ENCODE measurements at regions not wholly inside any gene's neighbourhood (a gene's known extent, or its start where the extent isn't known, plus 50 kb on each side); places are given as distances from the start of the nearest gene placed in this dataset.

DNA sequence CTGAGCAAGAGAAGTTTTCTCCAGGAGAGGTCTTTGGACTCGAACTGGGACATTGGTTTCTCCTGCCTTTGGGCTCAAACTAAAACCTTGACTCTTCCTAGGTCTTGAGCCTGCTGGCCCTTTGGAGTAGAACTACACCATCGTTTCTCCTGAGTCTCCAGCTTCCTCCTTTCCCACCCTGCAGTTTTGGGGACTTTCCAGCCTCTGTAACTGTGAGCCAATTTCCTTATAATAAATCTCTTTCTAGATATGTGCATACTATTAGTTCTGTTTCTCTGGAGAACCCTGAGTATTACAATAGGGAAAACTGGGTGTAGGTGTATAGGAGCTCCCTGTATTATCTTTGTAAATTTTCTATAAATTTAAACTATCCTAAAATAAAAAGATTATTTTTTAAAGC, 219.8 kb upstream of the AGAP1 start:
- Histone ChIP-seq H3K9me3 (replicated peaks in 1 of 11) (peaks cover 0 to 13% (median 0%) of the 10 kb centered on the region in 11 experiments; a peak in 3 of 22 replicates), H3K36me3 (no peaks in the 10 kb centered on the region), H3K4me2 (peak overlapping the region in 2 of 11 experiments; percentile 1 to 52; a peak in 2 of 22 replicates), H3K4me3 (no peak overlapping the region), H3K27me3 (peaks cover 0 to 26% (median 0%) of the 10 kb centered on the region in 11 experiments; a peak in 4 of 22 replicates), H3K27ac (no peak overlapping the region), H3K4me1 (peaks cover 18 to 38% (median 32%) of the 10 kb centered on the region in 10 experiments), H4K20me1 (no peaks in the 10 kb centered on the region), H3K9ac (no peak overlapping the region)
- TF ChIP-seq Cebpa-rat (IDR thresholded peaks at IDR 0.05): no peak

DNA sequence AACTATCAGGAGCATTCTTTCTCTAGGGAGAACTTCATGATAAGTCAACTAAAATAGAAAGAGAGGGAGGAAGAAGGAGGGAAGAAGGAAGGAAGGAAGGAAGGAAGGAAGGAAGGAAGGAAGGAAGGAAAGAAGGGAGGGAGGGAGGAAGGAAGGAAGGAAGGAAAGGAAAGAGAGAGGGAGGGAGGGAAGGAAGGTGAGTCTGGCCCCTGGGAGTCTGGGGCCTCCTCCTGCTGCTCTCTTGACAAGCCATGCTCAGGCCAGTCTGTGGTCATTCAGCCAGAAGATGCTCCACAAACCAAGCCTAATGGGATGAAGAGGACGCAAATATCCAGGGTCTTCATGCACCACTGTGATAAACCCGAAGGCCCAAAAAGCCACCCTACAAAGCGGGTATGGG, 216.4 kb upstream of the AGAP1 start:
- Histone ChIP-seq H3K36me3 (no peaks in the 10 kb centered on the region), H3K27ac (no peak overlapping the region), H3K4me3 (no peak overlapping the region), H3K4me2 (no peak overlapping the region), H3K27me3 (peaks cover 0 to 21% (median 0%) of the 10 kb centered on the region in 11 experiments; a peak in 4 of 22 replicates), H3K9me3 (replicated peaks in 1 of 11) (peaks cover 0 to 15% (median 8%) of the 10 kb centered on the region in 11 experiments; a peak in 8 of 22 replicates), H3K4me1 (peaks cover 0 to 7% (median 2%) of the 10 kb centered on the region in 10 experiments; a peak in 5 of 20 replicates), H3K9ac (no peak overlapping the region), H4K20me1 (no peaks in the 10 kb centered on the region)
- TF ChIP-seq Cebpa-rat (IDR thresholded peaks at IDR 0.05): no peak

GRCh38 chr2:235278771-235279355, 215.0 kb upstream of the AGAP1 start:
- Histone ChIP-seq H3K4me1 (peaks cover 0 to 5% (median under 1%) of the 10 kb centered on the region in 10 experiments; a peak in 5 of 20 replicates), H3K9ac (no peak overlapping the region), H3K9me3 (replicated peaks in 1 of 11) (peaks cover 0 to 15% (median 6%) of the 10 kb centered on the region in 11 experiments; a peak in 8 of 22 replicates), H3K36me3 (no peaks in the 10 kb centered on the region), H3K27ac (no peak overlapping the region), H3K27me3 (peaks cover 0 to 16% (median 0%) of the 10 kb centered on the region in 11 experiments; a peak in 3 of 22 replicates), H3K4me3 (no peak overlapping the region), H3K4me2 (no peak overlapping the region), H4K20me1 (no peaks in the 10 kb centered on the region)
- no peak for TF ChIP-seq Cebpa-rat (IDR thresholded peaks at IDR 0.05)

GRCh38 chr2:235279965-235280364, 213.9 kb upstream of the AGAP1 start:
- no peaks in the 10 kb centered on the region for H4K20me1 ChIP-seq
- 0 out of 20 replicates have a peak, but pooled peaks cover 0 to 5% (median 0%) of the 10 kb centered on the region in 10 experiments for H3K4me1 ChIP-seq
- peaks cover 0 to 16% (median 0%) of the 10 kb centered on the region in 11 experiments; a peak in 3 of 22 replicates for H3K27me3 ChIP-seq
- H3K4me3 ChIP-seq: no peak overlapping the region
- no peak for TF ChIP-seq Cebpa-rat (IDR thresholded peaks at IDR 0.05)
- H3K9ac ChIP-seq: no peak overlapping the region
- peaks cover 0 to 15% (median 4%) of the 10 kb centered on the region in 11 experiments; a peak in 7 of 22 replicates for H3K9me3 ChIP-seq (replicated peaks in 1 of 11)
- no peaks in the 10 kb centered on the region for H3K36me3 ChIP-seq
- no peak overlapping the region for H3K27ac ChIP-seq
- H3K4me2 ChIP-seq: no peak overlapping the region

GRCh38 chr2:235283246-235283645, 210.6 kb upstream of the AGAP1 start:
- no peaks in the 10 kb centered on the region for H4K20me1 ChIP-seq
- no peaks in the 10 kb centered on the region for H3K36me3 ChIP-seq
- H3K27ac ChIP-seq: no peak overlapping the region
- H3K4me2 ChIP-seq: no peak overlapping the region
- peaks cover 0 to 11% (median 0%) of the 10 kb centered on the region in 11 experiments; a peak in 3 of 22 replicates for H3K27me3 ChIP-seq
- TF ChIP-seq Cebpa-rat (IDR thresholded peaks at IDR 0.05): no peak
- H3K9me3 ChIP-seq (replicated peaks in 1 of 11): peaks cover 0 to 24% (median 0%) of the 10 kb centered on the region in 11 experiments; a peak in 5 of 22 replicates
- H3K9ac ChIP-seq: no peak overlapping the region
- H3K4me1 ChIP-seq: no peaks in the 10 kb centered on the region
- no peak overlapping the region for H3K4me3 ChIP-seq

GRCh38 chr2:235286622-235287374, 207.0 kb upstream of the AGAP1 start:
- Histone ChIP-seq H3K27ac (no peak overlapping the region), H3K9ac (no peak overlapping the region)

DNA sequence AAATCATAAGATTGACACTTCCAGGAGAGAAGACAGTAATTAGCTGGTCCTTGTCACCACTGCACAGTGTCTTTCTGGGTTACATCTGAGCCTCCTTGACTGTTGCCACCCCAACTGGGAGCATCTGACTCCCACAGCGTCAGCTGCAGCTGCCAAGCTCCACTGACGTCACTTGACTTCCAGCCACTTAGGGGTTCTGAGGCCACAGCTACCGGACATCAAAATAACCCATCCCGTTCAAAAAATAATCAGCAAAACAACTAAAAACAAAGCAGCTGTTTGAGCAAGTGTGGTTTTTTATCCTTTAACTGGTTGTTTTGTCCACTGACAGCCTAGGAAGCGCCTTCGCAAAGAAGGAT, 206.5 kb upstream of the AGAP1 start:
- H3K4me2 ChIP-seq: no peak overlapping the region

More at GRCh38 chr2:235286622-235287374, 207.0 kb upstream of the AGAP1 start:
- Histone ChIP-seq H3K4me1 (no peaks in the 10 kb centered on the region), H3K4me3 (no peak overlapping the region), H3K9me3 (replicated peaks in 1 of 11) (peaks cover 0 to 16% (median 0%) of the 10 kb centered on the region in 11 experiments; a peak in 2 of 22 replicates), H3K27me3 (0 out of 22 replicates have a peak, but pooled peaks cover 0 to 3% (median 0%) of the 10 kb centered on the region in 11 experiments), H4K20me1 (no peaks in the 10 kb centered on the region), H3K36me3 (no peaks in the 10 kb centered on the region), H3K4me2 (no peak overlapping the region)
- TF ChIP-seq Cebpa-rat (IDR thresholded peaks at IDR 0.05): no peak

DNA sequence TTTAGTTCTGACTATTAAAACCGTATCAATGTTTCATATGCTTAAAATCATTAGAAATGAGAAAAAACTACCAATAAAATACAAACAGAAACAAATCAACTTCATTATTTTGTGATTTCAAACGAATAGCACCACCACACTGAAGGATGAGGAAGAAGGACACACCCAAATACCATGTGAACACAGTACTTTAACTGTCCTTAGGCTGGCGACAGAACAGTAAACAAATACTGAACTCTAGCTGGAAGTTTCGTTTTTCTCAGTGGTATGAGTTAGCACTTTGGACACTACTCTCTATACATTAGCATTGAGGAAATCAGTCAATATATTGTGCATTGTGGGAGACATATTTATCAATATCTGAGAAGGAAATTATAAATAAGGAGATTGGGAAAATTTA, 202.4 kb upstream of the AGAP1 start:
- H3K27me3 ChIP-seq: no peaks in the 10 kb centered on the region
- H4K20me1 ChIP-seq: no peaks in the 10 kb centered on the region
- H3K9ac ChIP-seq: no peak overlapping the region
- H3K9me3 ChIP-seq (replicated peaks in 1 of 11): peaks cover 0 to 16% (median 8%) of the 10 kb centered on the region in 11 experiments; a peak in 8 of 22 replicates
- TF ChIP-seq Cebpa-rat (IDR thresholded peaks at IDR 0.05): no peak
- no peak overlapping the region for H3K4me2 ChIP-seq
- no peak overlapping the region for H3K4me3 ChIP-seq
- no peak overlapping the region for H3K27ac ChIP-seq
- H3K36me3 ChIP-seq: no peaks in the 10 kb centered on the region
- H3K4me1 ChIP-seq: peaks cover 0 to 7% (median 0%) of the 10 kb centered on the region in 10 experiments; a peak in 3 of 20 replicates

More for the DNA sequence above, 206.5 kb upstream of the AGAP1 start:
- Histone ChIP-seq H4K20me1 (no peaks in the 10 kb centered on the region), H3K9ac (no peak overlapping the region), H3K27ac (no peak overlapping the region), H3K9me3 (replicated peaks in 1 of 11) (peaks cover 0 to 11% (median 0%) of the 10 kb centered on the region in 11 experiments; a peak in 2 of 22 replicates), H3K36me3 (no peaks in the 10 kb centered on the region), H3K4me1 (no peaks in the 10 kb centered on the region), H3K4me3 (no peak overlapping the region), H3K27me3 (0 out of 22 replicates have a peak, but pooled peaks cover 0 to 3% (median 0%) of the 10 kb centered on the region in 11 experiments)
- no peak for TF ChIP-seq Cebpa-rat (IDR thresholded peaks at IDR 0.05)

DNA sequence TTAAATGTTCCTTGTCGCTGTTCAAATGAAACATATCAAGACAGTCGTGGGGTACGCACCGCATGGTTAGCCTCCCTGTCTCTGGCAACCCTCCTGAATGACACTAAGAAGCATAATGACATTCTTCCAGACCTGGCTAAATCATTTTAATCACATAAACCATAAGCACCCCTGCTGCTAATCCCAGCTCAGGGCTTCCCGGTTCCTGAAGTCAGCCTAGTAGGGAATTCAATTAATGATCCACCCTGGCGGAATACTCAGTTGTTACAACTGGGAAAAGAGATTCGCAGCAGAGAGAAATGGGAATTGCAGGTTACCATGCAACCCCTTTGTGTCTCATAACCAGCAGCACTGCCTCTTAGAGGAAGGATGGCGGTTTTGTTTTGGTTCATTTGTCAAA, 200.8 kb upstream of the AGAP1 start:
- Histone ChIP-seq H3K4me2 (no peak overlapping the region), H3K27me3 (no peaks in the 10 kb centered on the region)
- no peak for TF ChIP-seq Cebpa-rat (IDR thresholded peaks at IDR 0.05)

More for the DNA sequence above, 200.8 kb upstream of the AGAP1 start:
- H3K9ac ChIP-seq: no peak overlapping the region
- peaks cover 0 to 7% (median 0%) of the 10 kb centered on the region in 10 experiments; a peak in 3 of 20 replicates for H3K4me1 ChIP-seq
- no peaks in the 10 kb centered on the region for H3K36me3 ChIP-seq
- peaks cover 0 to 25% (median 6%) of the 10 kb centered on the region in 11 experiments; a peak in 8 of 22 replicates for H3K9me3 ChIP-seq (replicated peaks in 1 of 11)
- no peak overlapping the region for H3K4me3 ChIP-seq
- no peak overlapping the region for H3K27ac ChIP-seq
- H4K20me1 ChIP-seq: no peaks in the 10 kb centered on the region
